ENCODE measurements at regions not wholly inside any gene's neighbourhood (a gene's known extent, or its start where the extent isn't known, plus 50 kb on each side); places are given as distances from the start of the nearest gene placed in this dataset.

- TF ChIP-seq EP300 (IDR thresholded peaks at IDR 0.05) (no peak), POLR2A (IDR thresholded peaks at IDR 0.05) (no peak)
- TF ChIP-seq, protein P1, sequence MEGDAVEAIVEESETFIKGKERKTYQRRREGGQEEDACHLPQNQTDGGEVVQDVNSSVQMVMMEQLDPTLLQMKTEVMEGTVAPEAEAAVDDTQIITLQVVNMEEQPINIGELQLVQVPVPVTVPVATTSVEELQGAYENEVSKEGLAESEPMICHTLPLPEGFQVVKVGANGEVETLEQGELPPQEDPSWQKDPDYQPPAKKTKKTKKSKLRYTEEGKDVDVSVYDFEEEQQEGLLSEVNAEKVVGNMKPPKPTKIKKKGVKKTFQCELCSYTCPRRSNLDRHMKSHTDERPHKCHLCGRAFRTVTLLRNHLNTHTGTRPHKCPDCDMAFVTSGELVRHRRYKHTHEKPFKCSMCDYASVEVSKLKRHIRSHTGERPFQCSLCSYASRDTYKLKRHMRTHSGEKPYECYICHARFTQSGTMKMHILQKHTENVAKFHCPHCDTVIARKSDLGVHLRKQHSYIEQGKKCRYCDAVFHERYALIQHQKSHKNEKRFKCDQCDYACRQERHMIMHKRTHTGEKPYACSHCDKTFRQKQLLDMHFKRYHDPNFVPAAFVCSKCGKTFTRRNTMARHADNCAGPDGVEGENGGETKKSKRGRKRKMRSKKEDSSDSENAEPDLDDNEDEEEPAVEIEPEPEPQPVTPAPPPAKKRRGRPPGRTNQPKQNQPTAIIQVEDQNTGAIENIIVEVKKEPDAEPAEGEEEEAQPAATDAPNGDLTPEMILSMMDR (IDR thresholded peaks at IDR 0.05) = no peak
Observed at GRCh38 chr18:7485616-7486015, 81.5 kb upstream of the PTPRM start.

Measured in upper lobe of left lung (tissue), 4 donors.